Thyroid gland (tissue), 4 donors: ENCODE measurements at regions not wholly inside any gene's neighbourhood (a gene's known extent, or its start where the extent isn't known, plus 50 kb on each side); places are given as distances from the start of the nearest gene placed in this dataset.
"Not testable (repeated sequence)": the region's sequence is repeated elsewhere in the genome, so short reads cannot be mapped to it uniquely, and the experiment has no call there.

Experiments
- POLR2A ChIP-seq, 2 donors: fragments of 450-650 bp; IDR thresholded peaks; one replicate each; pipeline ENCODE4 v1.6.1; 2017; ENCODE audit warnings: antibody characterized with exemption in 2 of 2, mild to moderate bottlenecking in 2 of 2, moderate library complexity in 1 of 2
- TF ChIP-seq, protein P1 (sequence below), 6 experiments: fragments of 200-600 bp in 3 of 6; fragments of 450-650 bp in 3 of 6; sonication (generic) in 3 of 6; IDR thresholded peaks; one replicate each; pipeline ENCODE4 v1.5.1; 2016 to 2019; ENCODE audit warnings: antibody characterized with exemption in 6 of 6, mild to moderate bottlenecking in 2 of 6, inconsistent platforms in 1 of 6, moderate library complexity in 1 of 6

DNA sequence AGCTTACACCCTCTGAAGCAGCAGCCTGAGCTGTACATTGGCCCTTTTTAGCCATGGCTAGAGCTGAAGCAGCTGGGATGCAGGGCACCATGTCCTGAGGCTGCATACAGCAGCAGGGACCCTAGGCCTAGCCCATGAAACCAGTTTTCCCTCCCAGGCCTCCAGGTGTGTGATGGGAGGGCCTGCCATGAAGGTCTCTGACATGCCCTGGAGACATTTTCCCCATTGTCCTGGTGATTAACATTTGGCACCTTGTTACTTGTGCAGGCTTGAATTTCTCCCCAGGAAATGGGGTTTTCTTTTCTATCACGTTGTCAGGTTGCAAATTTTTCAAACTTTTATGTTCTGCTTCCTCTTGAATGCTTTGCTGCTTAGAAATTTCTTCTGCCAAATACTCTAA lies 206.8 kb upstream of the GADL1 start:
- TF ChIP-seq, protein P1, sequence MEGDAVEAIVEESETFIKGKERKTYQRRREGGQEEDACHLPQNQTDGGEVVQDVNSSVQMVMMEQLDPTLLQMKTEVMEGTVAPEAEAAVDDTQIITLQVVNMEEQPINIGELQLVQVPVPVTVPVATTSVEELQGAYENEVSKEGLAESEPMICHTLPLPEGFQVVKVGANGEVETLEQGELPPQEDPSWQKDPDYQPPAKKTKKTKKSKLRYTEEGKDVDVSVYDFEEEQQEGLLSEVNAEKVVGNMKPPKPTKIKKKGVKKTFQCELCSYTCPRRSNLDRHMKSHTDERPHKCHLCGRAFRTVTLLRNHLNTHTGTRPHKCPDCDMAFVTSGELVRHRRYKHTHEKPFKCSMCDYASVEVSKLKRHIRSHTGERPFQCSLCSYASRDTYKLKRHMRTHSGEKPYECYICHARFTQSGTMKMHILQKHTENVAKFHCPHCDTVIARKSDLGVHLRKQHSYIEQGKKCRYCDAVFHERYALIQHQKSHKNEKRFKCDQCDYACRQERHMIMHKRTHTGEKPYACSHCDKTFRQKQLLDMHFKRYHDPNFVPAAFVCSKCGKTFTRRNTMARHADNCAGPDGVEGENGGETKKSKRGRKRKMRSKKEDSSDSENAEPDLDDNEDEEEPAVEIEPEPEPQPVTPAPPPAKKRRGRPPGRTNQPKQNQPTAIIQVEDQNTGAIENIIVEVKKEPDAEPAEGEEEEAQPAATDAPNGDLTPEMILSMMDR (IDR thresholded peaks at IDR 0.05) = not testable (repeated sequence)
- not testable (repeated sequence) for TF ChIP-seq POLR2A (IDR thresholded peaks at IDR 0.05)
